WTC11 (cell line): ENCODE measurements at regions not wholly inside any gene's neighbourhood (a gene's known extent, or its start where the extent isn't known, plus 50 kb on each side); places are given as distances from the start of the nearest gene placed in this dataset.

Source experiments
- ATAC-seq: fragments of 200-7000 bp; cut with Tn5 transposase; 2 replicates; pipeline ENCODE4 v1.10.0; 2021; ENCODE audit warnings: mild to moderate bottlenecking, moderate library complexity
- CTCF ChIA-PET: fragments of 300-600 bp; sonication (Branson Sonifier 250); formaldehyde crosslinking; loops from one replicate; lab custom pipeline; 2021; ENCODE audit warnings: antibody characterized with exemption; lab: Charles Lee
- POLR2A ChIA-PET: fragments of 350-600 bp; sonication (Branson Sonifier 250); formaldehyde crosslinking; loops from one replicate; lab custom pipeline; 2021; ENCODE audit warnings: antibody characterized with exemption; lab: Charles Lee
- DNase-seq: peaks from one replicate; pipeline ENCODE4 v3.0.0; 2021; ENCODE audit warnings: low spot score
- H3K27ac Mint-ChIP-seq: 2 replicates; pipeline ENCODE4 v1.8.0; 2021; ENCODE audit warnings: mixed read lengths
- H3K27me3 Mint-ChIP-seq: 2 replicates; pipeline ENCODE4 v1.8.0; 2021; ENCODE audit warnings: low read depth, mild to moderate bottlenecking, moderate library complexity, mixed read lengths
- H3K36me3 Mint-ChIP-seq: 2 replicates; pipeline ENCODE4 v1.8.0; 2021; ENCODE audit warnings: mixed read lengths
- H3K4me1 Mint-ChIP-seq: 2 replicates; pipeline ENCODE4 v1.8.0; 2022; ENCODE audit warnings: mixed read lengths
- H3K4me3 Mint-ChIP-seq: 2 replicates; pipeline ENCODE4 v1.8.0; 2021; ENCODE audit warnings: mild to moderate bottlenecking, moderate library complexity, mixed read lengths
- H3K9me3 Mint-ChIP-seq: 2 replicates; pipeline ENCODE4 v1.8.0; 2021; ENCODE audit warnings: mixed read lengths
- AFF4 ChIP-seq: sonication (generic); formaldehyde crosslinking; IDR thresholded peaks from 2 replicates; pipeline ENCODE4 v1.8.1; 2023; ENCODE audit warnings: mild to moderate bottlenecking, missing genetic modification reagents, borderline replicate concordance
- ARID4B ChIP-seq: sonication (generic); formaldehyde crosslinking; IDR thresholded peaks from 2 replicates; pipeline ENCODE4 v1.8.0; 2023; ENCODE audit warnings: missing genetic modification reagents, mild to moderate bottlenecking, borderline replicate concordance
- ATF2 ChIP-seq: sonication (generic); formaldehyde crosslinking; IDR thresholded peaks from 2 replicates; pipeline ENCODE4 v1.8.1; 2022; ENCODE audit warnings: low read depth, missing genetic modification reagents, borderline replicate concordance
- FOXJ3 ChIP-seq: sonication (generic); formaldehyde crosslinking; IDR thresholded peaks from 2 replicates; pipeline ENCODE4 v1.9.0; 2021; ENCODE audit warnings: missing genetic modification reagents, mild to moderate bottlenecking, borderline replicate concordance
- IRF1 ChIP-seq: sonication (generic); formaldehyde crosslinking; IDR thresholded peaks from 2 replicates; pipeline ENCODE4 v1.8.0; 2023; ENCODE audit warnings: missing genetic modification reagents
- IRF2 ChIP-seq: sonication (generic); formaldehyde crosslinking; IDR thresholded peaks from 2 replicates; pipeline ENCODE4 v1.8.0; 2022; ENCODE audit warnings: low read depth, missing genetic modification reagents, borderline replicate concordance
- NFYB ChIP-seq: sonication (generic); formaldehyde crosslinking; conservative IDR thresholded peaks from 2 replicates; pipeline ENCODE4 v1.8.0; 2022; ENCODE audit warnings: low read depth, missing genetic modification reagents
- PRDM15 ChIP-seq: sonication (generic); formaldehyde crosslinking; IDR thresholded peaks from 2 replicates; pipeline ENCODE4 v1.8.0; 2022; ENCODE audit warnings: missing genetic modification reagents
- PRRX2 ChIP-seq: fragments of 250-450 bp; sonication (Bioruptor Pico); IDR thresholded peaks from 2 replicates; pipeline ENCODE4 v1.8.0; 2021; ENCODE audit warnings: mild to moderate bottlenecking
- SMAD3 ChIP-seq: sonication (generic); formaldehyde crosslinking; IDR thresholded peaks from 2 replicates; pipeline ENCODE4 v1.8.0; 2022; ENCODE audit warnings: missing genetic modification reagents, mild to moderate bottlenecking, borderline replicate concordance
- TEAD4 ChIP-seq: sonication (generic); formaldehyde crosslinking; IDR thresholded peaks from 2 replicates; pipeline ENCODE4 v1.8.0; 2022; ENCODE audit warnings: mild to moderate bottlenecking, missing genetic modification reagents
- TP53 ChIP-seq: sonication (generic); formaldehyde crosslinking; IDR thresholded peaks from 2 replicates; pipeline ENCODE4 v1.8.1; 2023; ENCODE audit warnings: mild to moderate bottlenecking, missing genetic modification reagents
- USF1 ChIP-seq: sonication (generic); formaldehyde crosslinking; IDR thresholded peaks from 2 replicates; pipeline ENCODE4 v1.8.0; 2022; ENCODE audit warnings: mild to moderate bottlenecking, missing genetic modification reagents
- ZMAT4 ChIP-seq: fragments of 250-450 bp; sonication (Bioruptor Pico); IDR thresholded peaks from 2 replicates; pipeline ENCODE4 v1.9.0; 2021; ENCODE audit warnings: mild to moderate bottlenecking
- ZNF121 ChIP-seq: sonication (generic); formaldehyde crosslinking; IDR thresholded peaks from 2 replicates; pipeline ENCODE4 v1.8.0; 2023; ENCODE audit warnings: missing genetic modification reagents
- ZNF219 ChIP-seq: sonication (generic); formaldehyde crosslinking; IDR thresholded peaks from 2 replicates; pipeline ENCODE4 v1.8.0; 2023; ENCODE audit warnings: missing genetic modification reagents, mild to moderate bottlenecking, borderline replicate concordance
- ZNF263 ChIP-seq: sonication (generic); formaldehyde crosslinking; IDR thresholded peaks from 2 replicates; pipeline ENCODE4 v1.8.1; 2022; ENCODE audit warnings: low read depth, mild to moderate bottlenecking, moderate library complexity, missing genetic modification reagents

GRCh38 chrX:43581888-43582539 lies 74.1 kb upstream of the MAOA start (continued):
- TF ChIP-seq SMAD3 (no peak), ZNF263 (no peak), ZMAT4 (no peak), NFYB (CRISPR knock-in tag) (no peak)

- no peaks in the 10 kb centered on the region for H3K36me3 Mint-ChIP-seq
- no peak overlapping the region for H3K4me3 Mint-ChIP-seq
- no peaks in the 10 kb centered on the region for H3K27me3 Mint-ChIP-seq
- no peak for TF ChIP-seq FOXJ3
- TF ChIP-seq PRDM15 (CRISPR knock-in tag), result no peak
- TF ChIP-seq ATF2 (CRISPR knock-in tag), result no peak
- no peak for TF ChIP-seq PRRX2 (CRISPR knock-in tag)
- TF ChIP-seq TP53 (CRISPR knock-in tag), result no peak
- no peak for TF ChIP-seq IRF2 (CRISPR knock-in tag)
- TF ChIP-seq TEAD4 (CRISPR knock-in tag), result no peak
- no peak for TF ChIP-seq ZNF263
- no peak for TF ChIP-seq ZMAT4
- POLR2A ChIA-PET, result no interaction called here
- H3K27ac Mint-ChIP-seq, result no peak overlapping the region
- no peaks in the 10 kb centered on the region for H3K4me1 Mint-ChIP-seq
- ATAC-seq (no peak), DNase-seq (no peak)
- CTCF ChIA-PET, result no interaction called here
- H3K9me3 Mint-ChIP-seq, result no peaks in the 10 kb centered on the region
Measured at GRCh38 chrX:43582540-43582913, 73.6 kb upstream of the MAOA start.

- peaks cover 4% of the 10 kb centered on the region; the same call in 1 of the 2 replicates for H3K9me3 Mint-ChIP-seq
- no peaks in the 10 kb centered on the region for H3K4me1 Mint-ChIP-seq
- CTCF ChIA-PET, result interaction anchor here (1.7 kb wide), 1 partner anchor 165 kb away, joined by 13 read pairs; no protein-coding TSS in a partner anchor
- H3K4me3 Mint-ChIP-seq, result no peak overlapping the region
- no peaks in the 10 kb centered on the region; the same call in 1 of the 2 replicates for H3K36me3 Mint-ChIP-seq
- no peak overlapping the region for H3K27ac Mint-ChIP-seq
- no peaks in the 10 kb centered on the region; the same call in 1 of the 2 replicates for H3K27me3 Mint-ChIP-seq
- DNase-seq (no peak), ATAC-seq (no peak)
- POLR2A ChIA-PET, result no interaction called here
- no peak for TF ChIP-seq ZNF219
- TF ChIP-seq AFF4, result no peak
- no peak for TF ChIP-seq USF1 (CRISPR knock-in tag)
- no peak for TF ChIP-seq ZNF121 (CRISPR knock-in tag)
- no peak for TF ChIP-seq IRF1 (CRISPR knock-in tag)
- TF ChIP-seq ARID4B, result no peak
Measured at GRCh38 chrX:43585922-43586321, 70.2 kb upstream of the MAOA start.
